ENCODE measurements at regions not wholly inside any gene's neighbourhood (a gene's known extent, or its start where the extent isn't known, plus 50 kb on each side); places are given as distances from the start of the nearest gene placed in this dataset.

DNA sequence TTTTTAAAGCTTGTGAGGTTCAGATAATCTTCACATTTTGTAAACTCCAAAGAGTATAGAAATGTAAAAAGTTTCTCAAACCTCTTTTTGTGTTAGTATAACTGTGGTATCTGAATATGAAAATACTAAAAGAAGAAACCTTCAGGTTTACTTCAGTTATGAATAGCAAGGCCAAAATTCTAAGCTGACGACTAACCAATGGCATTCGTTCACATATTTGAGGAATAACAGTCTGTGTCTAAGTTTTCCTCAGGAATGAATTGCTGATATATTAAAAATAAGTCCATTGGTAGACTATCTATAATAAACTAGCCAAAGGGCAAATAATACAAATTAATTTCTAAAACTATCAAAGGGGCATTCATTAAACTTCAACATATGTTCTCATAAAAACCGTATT is 206.0 kb downstream of the CXCL12 start:
- DNase-seq = no peak

- no peak for DNase-seq
These were observed 206.6 kb downstream of the CXCL12 start for GRCh38 chr10:44178281-44178680.

- DNase-seq = no peak
These were observed 207.3 kb downstream of the CXCL12 start for GRCh38 chr10:44177610-44178009.

GRCh38 chr10:44176311-44176710 is 208.6 kb downstream of the CXCL12 start:
- no peak for DNase-seq

DNA sequence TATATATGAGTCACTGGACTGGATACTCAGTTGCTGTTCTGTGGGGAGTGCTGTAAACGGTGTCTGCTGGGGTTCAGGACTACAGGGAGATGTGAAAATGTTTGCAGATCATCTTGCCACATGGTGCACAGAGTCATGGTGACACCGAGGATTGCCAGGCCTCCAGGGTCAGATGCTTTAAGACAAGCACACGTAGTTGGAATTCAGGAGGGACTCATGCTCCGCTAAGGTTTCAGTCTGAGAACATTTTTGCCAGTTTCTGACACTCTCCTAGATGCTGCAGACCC is 211.3 kb downstream of the CXCL12 start:
- DNase-seq = no peak

- no peak for DNase-seq
These were observed 211.9 kb downstream of the CXCL12 start for GRCh38 chr10:44172883-44173607.

DNA sequence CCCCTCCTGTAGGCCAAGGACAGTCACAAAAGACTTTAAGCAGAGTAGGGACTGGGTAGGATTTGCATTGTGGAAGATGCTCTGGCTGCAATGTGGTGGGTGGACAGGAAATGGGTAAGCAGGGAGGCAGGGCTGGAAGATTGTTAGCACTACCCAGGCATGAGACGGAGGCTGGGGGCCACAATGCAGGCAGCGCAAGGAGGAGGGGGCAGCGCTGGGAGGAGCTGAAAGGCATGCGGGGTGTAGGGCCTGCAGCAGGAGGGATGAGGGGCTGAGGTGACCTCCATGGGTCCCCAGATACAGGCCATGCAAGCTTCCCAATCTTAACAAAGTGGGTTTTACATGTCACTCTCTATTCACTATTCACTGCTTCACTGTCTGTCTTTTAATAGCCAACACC is 213.1 kb downstream of the CXCL12 start:
- DNase-seq = no peak

DNA sequence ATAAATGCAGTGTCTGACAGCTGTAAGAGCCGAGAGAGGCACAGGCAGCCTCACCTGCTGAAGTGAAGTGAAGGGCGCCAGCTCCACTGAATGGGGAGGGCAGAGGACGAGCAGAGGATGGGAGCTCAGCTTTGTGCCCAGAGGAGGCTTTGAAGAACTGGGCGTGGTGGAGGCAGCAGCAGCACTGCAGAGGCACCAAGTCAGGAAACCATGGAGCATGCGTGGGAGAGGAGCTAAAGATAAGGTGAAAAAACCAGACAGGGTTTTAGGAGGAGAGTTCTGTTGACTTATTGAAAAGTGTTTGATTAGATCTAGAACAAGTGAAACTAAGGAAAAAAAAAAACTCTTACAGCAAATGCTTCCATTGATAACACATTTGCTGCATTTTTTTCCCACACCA is 216.4 kb downstream of the CXCL12 start:
- no peak for DNase-seq

DNA sequence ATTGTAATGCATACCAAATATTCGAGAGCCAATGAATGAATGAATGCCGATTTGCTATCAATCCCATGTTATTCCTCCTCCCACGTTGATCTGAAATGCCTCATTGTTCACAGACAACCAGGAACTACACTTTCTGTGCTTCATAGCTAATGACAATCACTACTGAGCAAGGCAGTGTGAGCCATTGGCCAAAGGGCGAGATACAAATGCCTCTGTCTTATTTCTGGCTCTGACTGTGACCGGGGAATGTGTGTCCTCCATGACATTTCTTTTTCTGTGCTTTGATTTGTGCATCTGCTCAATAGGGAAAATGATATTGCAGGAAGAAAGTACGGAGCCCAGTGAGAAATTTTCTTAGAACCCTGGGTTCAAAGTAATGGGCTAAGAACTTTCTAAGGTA is 217.1 kb downstream of the CXCL12 start:
- DNase-seq = no peak

DNA sequence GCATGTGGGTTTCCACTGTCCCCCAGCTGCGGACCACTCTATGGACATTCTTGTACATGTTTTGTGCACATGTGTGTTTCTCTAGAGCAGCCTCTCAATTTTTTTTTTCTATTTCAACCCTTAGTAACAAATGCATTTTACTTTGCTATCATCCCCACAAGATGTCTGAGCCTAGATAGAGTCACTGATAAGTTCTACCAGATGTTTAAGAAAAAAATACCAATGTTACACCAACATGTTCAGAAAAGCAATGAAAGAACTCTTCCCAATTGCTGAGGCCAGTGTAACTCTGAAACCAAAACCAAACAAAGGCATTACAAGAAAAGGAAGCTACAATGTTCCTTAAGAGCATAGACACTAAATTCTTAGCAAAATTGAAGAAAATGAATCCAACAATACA is 218.5 kb downstream of the CXCL12 start:
- no peak for DNase-seq

GRCh38 chr10:44164251-44164956 is 220.5 kb downstream of the CXCL12 start:
- no peak for DNase-seq

- DNase-seq = no peak
These were observed 223.7 kb downstream of the CXCL12 start for GRCh38 chr10:44161184-44161583.

DNA sequence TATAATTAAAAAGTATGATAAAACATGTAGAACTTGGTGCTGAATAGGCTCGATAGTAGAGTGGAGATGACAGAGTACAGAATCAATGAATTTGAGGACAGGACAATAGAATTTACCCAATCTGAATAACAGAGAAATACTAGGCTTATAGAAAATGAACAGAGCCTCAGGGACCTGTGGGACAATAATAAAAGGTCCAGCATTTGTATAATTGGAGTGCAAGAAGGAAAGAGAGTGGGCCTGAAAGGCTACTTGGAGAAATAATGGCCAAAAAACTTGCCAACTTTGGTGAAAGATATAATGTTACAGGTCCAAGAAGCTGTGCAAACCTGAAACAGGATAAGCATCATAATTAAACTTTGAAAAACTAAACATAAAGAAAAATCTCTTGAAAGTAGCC is 227.3 kb downstream of the CXCL12 start:
- DNase-seq = no peak

- DNase-seq = no peak
These were observed 229.9 kb downstream of the CXCL12 start for GRCh38 chr10:44154956-44155355.

DNA sequence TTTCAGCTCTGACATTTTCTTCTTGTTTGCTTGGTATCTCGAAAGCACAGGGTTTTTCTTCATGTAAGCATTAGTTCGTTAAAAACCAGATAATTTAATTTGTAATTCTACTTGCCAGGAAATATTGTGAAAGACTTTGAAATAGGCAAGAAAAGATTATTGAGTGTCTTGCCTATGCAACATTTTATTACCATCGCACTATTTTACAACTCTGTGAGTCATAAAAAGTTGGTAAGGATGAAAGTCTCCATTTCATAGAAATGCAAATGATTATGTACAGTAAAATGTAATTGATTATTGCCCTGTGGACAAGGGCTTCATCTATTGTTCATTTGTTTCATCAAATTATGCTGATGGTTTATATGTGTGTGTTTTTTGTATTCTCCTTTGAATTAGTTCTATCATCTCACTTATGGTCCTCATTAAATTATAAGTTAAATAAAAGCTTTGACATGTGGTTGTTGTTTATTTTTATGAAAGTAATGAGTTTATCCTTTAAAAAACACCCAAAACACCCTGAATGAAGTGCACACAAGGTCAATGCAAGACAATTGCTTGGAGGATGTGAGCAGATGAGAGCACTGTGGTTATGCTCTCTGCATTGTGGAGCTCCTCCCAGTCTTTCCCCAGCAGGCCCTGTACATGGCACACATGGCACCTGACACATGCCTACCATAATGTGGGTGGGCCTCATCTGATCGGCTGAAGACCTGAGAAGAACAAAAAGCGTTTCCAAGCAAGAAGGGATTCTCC is 230.8 kb downstream of the CXCL12 start:
- no peak for DNase-seq

GRCh38 chr10:44143556-44143955 is 241.3 kb downstream of the CXCL12 start:
- DNase-seq = no peak

- no peak for DNase-seq
These were observed 252.3 kb downstream of the CXCL12 start for GRCh38 chr10:44132361-44133289.

DNA sequence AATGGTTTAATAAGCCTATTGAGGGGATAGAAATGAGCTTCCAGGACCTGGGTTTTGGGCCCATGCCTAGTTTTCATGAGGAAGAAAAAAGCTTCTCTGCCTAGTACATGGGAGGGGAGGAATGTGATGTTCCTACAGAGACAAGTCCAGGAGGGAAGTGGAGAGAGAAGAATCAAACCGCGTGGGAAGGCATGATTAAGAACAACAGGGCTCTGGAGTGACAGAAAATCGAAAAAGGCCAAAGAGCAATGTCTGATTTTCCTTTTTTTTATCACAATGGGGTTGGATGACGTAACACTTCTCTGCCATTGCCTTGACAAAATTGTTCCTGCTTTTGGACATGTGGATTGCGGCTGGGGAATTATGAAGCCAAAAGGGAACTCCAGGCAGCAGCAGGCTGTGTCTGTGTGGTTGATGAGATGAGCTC is 258.6 kb downstream of the CXCL12 start:
- no peak for DNase-seq

GRCh38 chr10:44125879-44126278 is 259.0 kb downstream of the CXCL12 start:
- DNase-seq = no peak

GRCh38 chr10:44118500-44118899 is 266.4 kb downstream of the CXCL12 start:
- no peak for DNase-seq

DNA sequence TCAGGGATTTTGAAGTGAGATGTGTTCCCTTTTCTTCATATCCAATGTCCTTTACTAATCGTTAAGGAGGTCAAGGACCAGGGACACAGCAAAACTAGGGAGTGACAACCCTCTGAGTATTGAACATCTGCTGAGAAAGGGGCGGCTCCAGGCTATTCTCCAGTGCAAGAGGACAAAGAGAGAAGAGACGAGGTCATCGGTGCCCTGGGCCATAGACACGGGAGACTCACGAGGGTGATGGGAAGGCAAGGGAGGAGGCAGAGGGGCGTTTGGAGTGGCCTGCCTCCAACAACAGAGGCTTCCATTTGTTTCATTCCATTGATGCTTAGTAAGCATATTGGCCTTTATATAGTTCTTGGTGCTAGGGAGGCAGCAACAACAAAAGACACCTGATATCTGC is 268.4 kb downstream of the CXCL12 start:
- no peak for DNase-seq

GRCh38 chr10:44115516-44115915 is 269.4 kb downstream of the CXCL12 start:
- DNase-seq = no peak

Measured in hypothalamus (tissue), 51 donors.